ENCODE measurements at regions not wholly inside any gene's neighbourhood (a gene's known extent, or its start where the extent isn't known, plus 50 kb on each side); places are given as distances from the start of the nearest gene placed in this dataset.

DNA sequence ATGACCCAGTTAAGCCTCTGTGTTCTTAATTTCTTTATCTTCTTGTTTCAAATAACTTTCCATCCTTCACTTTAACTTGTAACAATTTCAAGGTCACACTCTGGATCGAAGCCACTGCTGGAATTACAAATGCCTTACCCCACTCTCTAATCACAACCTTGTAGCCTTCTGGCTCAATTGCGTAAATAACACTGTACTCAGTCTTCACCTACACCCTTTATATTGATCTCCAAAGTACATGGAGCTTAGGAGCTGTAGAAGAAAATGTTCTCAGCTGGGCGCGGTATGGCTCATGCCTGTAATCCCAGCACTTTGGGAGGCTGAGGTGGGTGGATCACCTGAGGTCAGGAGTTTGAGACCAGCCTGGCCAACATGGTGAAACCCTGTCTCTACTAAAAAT lies 164.3 kb upstream of the NPSR1 start:
- POLR2A ChIA-PET (ENCODE audit: low non-redundant PET), result no interaction called here
- BruUV-seq (replicated peaks), result no TSS peak

DNA sequence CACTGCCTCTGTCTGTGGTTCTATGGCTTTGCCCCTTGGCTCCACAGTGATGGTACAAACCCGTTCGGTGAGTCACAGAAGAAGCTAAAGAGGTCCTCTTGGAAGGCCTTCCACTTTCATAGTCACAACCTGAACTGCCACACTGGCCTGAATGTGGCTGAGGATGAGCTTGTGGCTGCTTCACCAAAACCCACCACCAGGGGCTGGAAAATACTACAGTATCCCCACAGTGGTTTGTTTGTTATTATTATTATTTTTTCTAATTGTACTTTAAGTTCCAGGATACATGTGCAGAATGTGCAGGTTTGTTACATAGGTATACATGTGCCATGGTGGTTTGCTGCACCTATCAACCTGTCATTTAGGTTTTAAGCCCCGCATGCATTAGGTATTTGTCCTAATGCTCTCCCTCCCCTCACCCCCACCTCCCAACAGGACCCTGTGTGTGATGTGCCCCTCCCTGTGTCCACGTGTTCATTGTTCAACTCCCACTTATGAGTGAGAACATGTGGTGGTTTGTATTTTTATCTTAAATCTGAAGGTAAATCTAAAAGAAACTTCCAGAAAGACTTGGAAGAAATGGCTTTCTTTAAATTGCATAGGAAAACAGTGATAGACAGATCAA lies 160.8 kb upstream of the NPSR1 start:
- Histone ChIP-seq H3K4me3 (ENCODE audit: low read depth, low read length, poor library complexity, severe bottlenecking) (no peak overlapping the region), H3K27ac (ENCODE audit: low read depth, low read length, poor library complexity, severe bottlenecking) (no peak overlapping the region), H3K9me3 (ENCODE audit: low read depth, low read length, poor library complexity, severe bottlenecking) (no peaks in the 10 kb centered on the region), H3K36me3 (ENCODE audit: insufficient read depth, low read length, poor library complexity, severe bottlenecking) (no peaks in the 10 kb centered on the region), H3K4me1 (ENCODE audit: insufficient read depth, low read length, poor library complexity, severe bottlenecking) (no peaks in the 10 kb centered on the region), H3K27me3 (replicated peaks; ENCODE audit: insufficient read depth, low read depth, low read length, poor library complexity) (no peaks in the 10 kb centered on the region)
- intact Hi-C loops (cut with micrococcal nuclease; ENCODE audit: unreplicated experiment), result no loop called here
- ChIA-PET POLR2A (ENCODE audit: low non-redundant PET) (no interaction called here), CTCF (interaction anchor here (0.7 to 1.2 kb wide), 2 partner anchors 10 to 12 kb away, joined by 3 to 4 read pairs; no protein-coding TSS in a partner anchor)
- TF ChIP-seq, protein P1, sequence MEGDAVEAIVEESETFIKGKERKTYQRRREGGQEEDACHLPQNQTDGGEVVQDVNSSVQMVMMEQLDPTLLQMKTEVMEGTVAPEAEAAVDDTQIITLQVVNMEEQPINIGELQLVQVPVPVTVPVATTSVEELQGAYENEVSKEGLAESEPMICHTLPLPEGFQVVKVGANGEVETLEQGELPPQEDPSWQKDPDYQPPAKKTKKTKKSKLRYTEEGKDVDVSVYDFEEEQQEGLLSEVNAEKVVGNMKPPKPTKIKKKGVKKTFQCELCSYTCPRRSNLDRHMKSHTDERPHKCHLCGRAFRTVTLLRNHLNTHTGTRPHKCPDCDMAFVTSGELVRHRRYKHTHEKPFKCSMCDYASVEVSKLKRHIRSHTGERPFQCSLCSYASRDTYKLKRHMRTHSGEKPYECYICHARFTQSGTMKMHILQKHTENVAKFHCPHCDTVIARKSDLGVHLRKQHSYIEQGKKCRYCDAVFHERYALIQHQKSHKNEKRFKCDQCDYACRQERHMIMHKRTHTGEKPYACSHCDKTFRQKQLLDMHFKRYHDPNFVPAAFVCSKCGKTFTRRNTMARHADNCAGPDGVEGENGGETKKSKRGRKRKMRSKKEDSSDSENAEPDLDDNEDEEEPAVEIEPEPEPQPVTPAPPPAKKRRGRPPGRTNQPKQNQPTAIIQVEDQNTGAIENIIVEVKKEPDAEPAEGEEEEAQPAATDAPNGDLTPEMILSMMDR (conservative IDR thresholded peaks at IDR 0.05; ENCODE audit: low read depth, low read length), result peak; percentile 58
- TF ChIP-seq EZH2 (IDR thresholded peaks at IDR 0.05; ENCODE audit: borderline replicate concordance, low read depth, low read length, poor library complexity, severe bottlenecking), result no peak
- no peak for DNase-seq (ENCODE audit: low spot score)
- BruUV-seq (replicated peaks), result no TSS peak

More for the DNA sequence above, 164.3 kb upstream of the NPSR1 start:
- DNase-seq (ENCODE audit: low spot score), result no peak
- CTCF ChIA-PET, result no interaction called here
- Histone ChIP-seq H3K9me3 (ENCODE audit: low read depth, low read length, poor library complexity, severe bottlenecking) (no peaks in the 10 kb centered on the region), H3K36me3 (ENCODE audit: insufficient read depth, low read length, poor library complexity, severe bottlenecking) (no peaks in the 10 kb centered on the region), H3K27ac (ENCODE audit: low read depth, low read length, poor library complexity, severe bottlenecking) (no peak overlapping the region), H3K4me1 (ENCODE audit: insufficient read depth, low read length, poor library complexity, severe bottlenecking) (peaks cover 2% of the 10 kb centered on the region), H3K4me3 (ENCODE audit: low read depth, low read length, poor library complexity, severe bottlenecking) (no peak overlapping the region), H3K27me3 (replicated peaks; ENCODE audit: insufficient read depth, low read depth, low read length, poor library complexity) (no peaks in the 10 kb centered on the region)
- TF ChIP-seq EZH2 (IDR thresholded peaks at IDR 0.05; ENCODE audit: borderline replicate concordance, low read depth, low read length, poor library complexity, severe bottlenecking), result no peak
- TF ChIP-seq, protein P1 (conservative IDR thresholded peaks at IDR 0.05; ENCODE audit: low read depth, low read length), result no peak
- intact Hi-C loops (cut with micrococcal nuclease; ENCODE audit: unreplicated experiment), result no loop called here

DNA sequence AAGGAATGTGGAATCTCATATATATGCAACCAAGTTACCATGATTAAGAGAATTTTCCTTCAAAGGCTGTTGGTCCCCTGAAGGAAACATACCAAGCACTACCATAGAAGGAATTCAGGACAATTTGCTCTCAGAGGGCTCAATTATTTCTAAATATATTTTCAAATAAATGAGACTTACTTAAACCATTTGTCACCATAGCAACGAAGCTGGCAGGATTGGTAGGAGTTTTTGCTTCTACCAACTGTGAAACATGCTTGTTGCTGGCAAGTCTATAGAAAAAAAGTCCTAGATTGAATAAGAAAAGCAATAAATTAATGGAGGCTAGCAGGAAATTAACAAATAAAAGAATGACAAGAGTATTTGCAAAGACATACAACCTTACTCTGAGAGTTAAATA lies 156.9 kb upstream of the NPSR1 start:
- CTCF ChIA-PET, result no interaction called here
- Histone ChIP-seq H3K4me3 (ENCODE audit: low read depth, low read length, poor library complexity, severe bottlenecking) (no peak overlapping the region), H3K4me1 (ENCODE audit: insufficient read depth, low read length, poor library complexity, severe bottlenecking) (no peaks in the 10 kb centered on the region), H3K27me3 (replicated peaks; ENCODE audit: insufficient read depth, low read depth, low read length, poor library complexity) (no peaks in the 10 kb centered on the region), H3K27ac (ENCODE audit: low read depth, low read length, poor library complexity, severe bottlenecking) (no peak overlapping the region), H3K9me3 (ENCODE audit: low read depth, low read length, poor library complexity, severe bottlenecking) (no peaks in the 10 kb centered on the region), H3K36me3 (ENCODE audit: insufficient read depth, low read length, poor library complexity, severe bottlenecking) (no peaks in the 10 kb centered on the region)
- POLR2A ChIA-PET (ENCODE audit: low non-redundant PET), result no interaction called here
- DNase-seq (ENCODE audit: low spot score), result no peak
- intact Hi-C loops (cut with micrococcal nuclease; ENCODE audit: unreplicated experiment), result no loop called here
- BruUV-seq (replicated peaks), result no TSS peak
- TF ChIP-seq EZH2 (IDR thresholded peaks at IDR 0.05; ENCODE audit: borderline replicate concordance, low read depth, low read length, poor library complexity, severe bottlenecking), result no peak
- TF ChIP-seq, protein P1 (conservative IDR thresholded peaks at IDR 0.05; ENCODE audit: low read depth, low read length), result no peak

All from A673 (cell line).